ENCODE measurements at regions not wholly inside any gene's neighbourhood (a gene's known extent, or its start where the extent isn't known, plus 50 kb on each side); places are given as distances from the start of the nearest gene placed in this dataset.

- H2BK15ac ChIP-seq (ENCODE audit: low read length): no peak overlapping the region
- 95% methylated on average over 3 of the region's 3 CpGs; no CpG with 5 or more reads in 1 of the 2 experiments for WGBS, 2 experiments (ENCODE audit: extremely low coverage in 1 of 2, insufficient coverage in 1 of 2, insufficient read length in 1 of 2, insufficient replicate concordance in 2 of 2, low coverage in 1 of 2, low lambda C conversion rate in 2 of 2, missing lambda C conversion rate in 1 of 2)
- no peak overlapping the region for H2AK5ac ChIP-seq (ENCODE audit: low read depth, low read length)
- no peak overlapping the region for H3K4me2 ChIP-seq (ENCODE audit: insufficient read depth in 1 of 2, low read depth in 2 of 2, low read length in 2 of 2)
- no peak overlapping the region for H3K4ac ChIP-seq (replicated peaks; ENCODE audit: insufficient read length, low read depth, low read length)
- H3K23me2 ChIP-seq (ENCODE audit: low read depth, low read length): no peaks in the 10 kb centered on the region; the same call in 1 of the 2 replicates
- no peak overlapping the region for H2BK12ac ChIP-seq (ENCODE audit: low read depth, low read length)
- no peaks in the 10 kb centered on the region for H4K20me1 ChIP-seq (replicated peaks in 1 of 2; ENCODE audit: control insufficient read depth in 1 of 2, insufficient read depth in 2 of 2, low read length in 2 of 2)
- H3K79me1 ChIP-seq (ENCODE audit: low read depth, low read length): no peaks in the 10 kb centered on the region
- no peak overlapping the region for H4K5ac ChIP-seq (ENCODE audit: insufficient read length, low read depth, low read length)
- no peak overlapping the region for H4K8ac ChIP-seq (ENCODE audit: extremely low read depth, insufficient read depth, low read length)
- no peak overlapping the region for H3K27ac ChIP-seq (ENCODE audit: low read depth, low read length)
- H3K9ac ChIP-seq (replicated peaks in 1 of 4; ENCODE audit: extremely low read depth in 1 of 4, low read depth in 3 of 4, low read length in 3 of 4): no peak overlapping the region
- no peak overlapping the region for H3K14ac ChIP-seq (ENCODE audit: insufficient read length)
- CTCF ChIA-PET (ENCODE audit: partially characterized antibody): no interaction called here
- no peak overlapping the region for H3K4me3 ChIP-seq (ENCODE audit: extremely low read depth in 1 of 4, insufficient read depth in 2 of 4, low read depth in 3 of 4, low read length in 4 of 4)
- no peak for DNase-seq (ENCODE audit: low read depth in 1 of 2, low spot score in 2 of 2)
- TF ChIP-seq SAP30 (IDR thresholded peaks at IDR 0.05; ENCODE audit: insufficient read depth, insufficient replicate concordance, low read length) (no peak), HDAC2 (IDR thresholded peaks at IDR 0.05; ENCODE audit: borderline replicate concordance in 1 of 2, low read depth in 2 of 2, low read length in 2 of 2) (no peak), CBX5 (IDR thresholded peaks at IDR 0.05; ENCODE audit: low read depth, low read length) (no peak)
- H4K91ac ChIP-seq (replicated peaks; ENCODE audit: insufficient read length, low read length): no peak overlapping the region
- peaks cover 1 to 4% (median 4%) of the 10 kb centered on the region in 4 experiments; a peak in 4 of 7 replicates for H3K4me1 ChIP-seq (replicated peaks in 1 of 4; ENCODE audit: control insufficient read depth in 3 of 4, insufficient read depth in 4 of 4, low read length in 3 of 4)
- no peak overlapping the region for H2AFZ ChIP-seq (ENCODE audit: low read length)
- no peak overlapping the region for H3K23ac ChIP-seq (ENCODE audit: insufficient read length)
- H3K56ac ChIP-seq (replicated peaks; ENCODE audit: insufficient read length, low read depth, low read length): no peak overlapping the region
- no peak overlapping the region for H2BK120ac ChIP-seq (replicated peaks; ENCODE audit: low read depth, low read length)
- H3K27me3 ChIP-seq (replicated peaks in 1 of 4; ENCODE audit: control insufficient read depth in 3 of 4, extremely low read depth in 1 of 4, insufficient read depth in 3 of 4, low read length in 3 of 4): no peaks in the 10 kb centered on the region; a peak in 1 of 7 replicates
- H3K18ac ChIP-seq (ENCODE audit: extremely low read depth, low read length): no peak overlapping the region
- H2BK20ac ChIP-seq (ENCODE audit: low read length): no peak overlapping the region
- no peaks in the 10 kb centered on the region for H3K79me2 ChIP-seq (ENCODE audit: control insufficient read depth in 1 of 2, insufficient read depth in 2 of 2, low read length in 2 of 2)
- no peaks in the 10 kb centered on the region for H3K36me3 ChIP-seq (ENCODE audit: control insufficient read depth in 2 of 4, insufficient read depth in 4 of 4, low read length in 3 of 4)
- POLR2A ChIA-PET (ENCODE audit: partially characterized antibody): no interaction called here
- no peaks in the 10 kb centered on the region for H3K9me3 ChIP-seq (ENCODE audit: insufficient read depth in 2 of 2, low read depth in 1 of 2, low read length in 1 of 2)
- no peak overlapping the region for H2BK5ac ChIP-seq (ENCODE audit: low read depth, low read length)
- FAIRE-seq: no peak
Observed at GRCh38 chr18:6600667-6601167, 128.8 kb upstream of the ARHGAP28 start.
